Ureter (tissue), 1 donor: ENCODE measurements at regions not wholly inside any gene's neighbourhood (a gene's known extent, or its start where the extent isn't known, plus 50 kb on each side); places are given as distances from the start of the nearest gene placed in this dataset.

Experiments
- DNase-seq: peaks from one replicate; pipeline ENCODE4 v3.0.0-alpha.2; 2020; ENCODE audit warnings: low spot score
- donor health status: DM: yes; HTN: yes; CAD: no.

DNA sequence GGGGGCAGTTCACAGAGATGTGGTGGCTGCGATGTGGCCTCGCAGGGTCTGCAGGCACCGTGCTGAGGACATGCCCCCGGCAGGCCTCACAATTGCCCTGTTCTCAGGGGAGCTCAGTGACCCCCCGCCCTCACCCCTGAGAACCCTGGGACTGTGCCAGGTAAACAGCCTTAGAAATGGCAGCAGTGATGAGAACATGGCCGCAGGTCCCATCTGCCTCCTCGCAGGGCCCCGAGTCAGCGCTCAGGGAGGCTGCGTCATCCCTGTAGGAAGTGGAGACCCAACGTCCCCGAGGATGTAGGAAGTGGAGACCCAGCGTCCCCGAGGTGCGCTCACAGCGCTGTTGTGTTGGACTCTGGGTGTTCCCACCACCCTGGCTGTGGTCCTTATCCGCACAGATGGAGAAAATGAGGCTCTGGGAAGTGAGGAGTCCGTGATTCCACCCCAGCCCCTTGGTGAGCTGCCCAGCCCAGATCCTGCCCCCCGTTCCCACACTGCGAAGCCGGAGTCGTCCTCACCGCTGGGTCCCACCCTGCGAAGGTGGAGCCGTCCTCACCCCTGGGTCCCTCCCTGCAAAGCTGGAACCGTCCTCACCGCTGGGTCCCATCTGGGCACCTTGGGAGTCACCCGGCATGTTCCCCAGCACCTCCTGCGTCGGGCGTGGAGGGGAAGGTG, 1086.8 kb downstream of the BRD1 start:
- DNase-seq, result no peak

DNA sequence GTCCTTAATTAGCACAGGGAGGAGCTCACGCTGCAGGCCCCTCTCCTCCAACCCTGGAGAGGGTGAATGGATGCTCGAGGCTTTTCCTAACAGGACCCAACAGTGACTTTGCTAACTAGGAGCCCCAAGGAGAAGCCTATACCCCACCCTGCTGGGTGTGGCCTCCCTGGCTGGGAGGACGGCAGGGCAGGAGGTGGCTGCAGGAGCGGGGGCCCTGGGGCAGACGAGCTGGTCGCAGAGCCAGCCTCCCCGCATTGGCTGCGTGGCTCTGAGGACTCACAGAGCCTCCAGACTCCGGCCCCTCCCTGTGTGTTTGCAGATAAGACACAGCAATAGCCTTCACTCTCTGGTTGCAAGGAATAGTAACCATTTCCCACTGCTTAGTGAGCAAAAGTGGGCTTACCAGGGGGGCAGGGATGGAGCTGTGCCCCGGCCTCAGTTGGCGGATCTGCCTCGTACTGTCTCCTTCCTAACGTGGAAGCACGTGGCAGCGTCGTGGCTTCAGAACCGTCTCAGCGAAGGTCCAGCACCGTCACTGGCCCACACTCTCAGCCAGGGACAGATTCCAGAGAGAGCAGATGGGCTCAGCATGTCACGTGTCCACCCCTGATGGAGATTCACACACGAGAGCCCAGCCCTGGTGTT, 1087.5 kb downstream of the BRD1 start:
- DNase-seq, result no peak

DNA sequence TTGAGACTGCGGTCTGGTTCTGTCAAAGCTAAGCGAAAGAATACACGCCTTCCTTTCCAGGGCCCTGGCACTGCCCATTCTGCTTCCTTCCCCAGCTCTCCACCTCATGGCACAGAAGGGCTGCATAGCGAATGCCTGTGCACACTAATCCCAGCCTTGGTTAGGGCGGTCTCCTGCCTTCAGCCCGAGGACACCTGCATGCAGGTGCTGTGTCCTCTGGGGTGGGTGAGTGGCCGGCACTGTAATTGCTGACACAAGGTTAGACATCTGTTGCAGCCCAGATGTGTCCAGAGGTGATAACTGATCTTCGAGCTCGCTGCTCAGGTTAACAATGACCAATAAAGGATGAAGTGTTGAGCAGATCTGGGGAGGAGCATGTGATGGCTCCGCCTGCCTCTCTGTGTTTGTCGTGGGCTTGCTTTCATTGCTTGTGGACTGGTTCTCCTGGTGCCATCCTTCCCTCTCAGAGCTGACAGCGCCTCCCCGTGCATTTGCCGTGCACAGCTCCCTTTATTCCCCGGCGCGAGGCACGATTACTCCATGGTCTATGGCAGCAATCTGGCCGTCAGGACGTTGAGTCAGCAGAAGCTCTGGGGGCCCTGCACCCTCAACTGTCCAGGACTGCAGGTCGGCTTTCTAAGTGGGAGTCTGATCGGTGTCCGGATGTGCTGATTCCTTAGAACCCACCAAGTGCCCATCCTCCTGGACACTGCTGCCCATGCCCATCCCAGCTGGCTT, 1088.2 kb downstream of the BRD1 start:
- no peak for DNase-seq

DNA sequence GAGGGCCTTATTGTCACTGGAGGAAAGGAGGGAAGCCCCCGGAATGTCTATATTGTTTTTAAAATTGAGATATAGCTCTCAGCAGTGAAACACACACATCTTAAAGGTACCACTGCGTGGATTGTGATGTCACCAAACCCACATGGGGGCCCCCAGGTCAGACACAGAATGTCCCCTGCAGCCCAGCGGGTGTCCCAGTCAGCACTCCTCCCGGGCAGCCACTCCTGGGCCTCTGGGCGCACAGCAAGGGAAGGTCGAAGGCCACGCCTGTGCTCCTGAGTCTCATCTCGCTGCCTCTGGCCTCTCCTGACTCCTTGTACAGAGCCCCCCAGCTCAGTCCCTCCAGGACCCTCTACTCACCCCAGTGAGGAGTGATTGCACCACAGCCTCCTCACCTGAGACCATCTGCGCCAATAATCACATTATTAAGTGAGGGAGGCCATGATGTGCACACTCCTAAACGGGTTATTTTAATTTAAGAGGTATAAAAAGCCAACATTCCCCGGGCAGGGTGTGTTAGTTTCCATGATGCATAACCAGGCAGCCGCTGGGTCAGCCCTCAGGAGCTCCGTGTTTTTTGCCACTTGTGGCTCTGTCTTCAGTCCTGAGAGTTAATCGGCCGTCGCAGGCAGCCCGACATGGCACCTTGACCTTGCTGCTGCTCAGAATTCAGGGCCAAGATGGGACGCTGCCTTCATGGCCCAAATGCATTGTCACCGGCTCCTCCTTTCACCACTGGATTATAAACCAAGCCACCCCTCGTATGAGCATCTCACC, 1089.3 kb downstream of the BRD1 start:
- DNase-seq, result no peak

DNA sequence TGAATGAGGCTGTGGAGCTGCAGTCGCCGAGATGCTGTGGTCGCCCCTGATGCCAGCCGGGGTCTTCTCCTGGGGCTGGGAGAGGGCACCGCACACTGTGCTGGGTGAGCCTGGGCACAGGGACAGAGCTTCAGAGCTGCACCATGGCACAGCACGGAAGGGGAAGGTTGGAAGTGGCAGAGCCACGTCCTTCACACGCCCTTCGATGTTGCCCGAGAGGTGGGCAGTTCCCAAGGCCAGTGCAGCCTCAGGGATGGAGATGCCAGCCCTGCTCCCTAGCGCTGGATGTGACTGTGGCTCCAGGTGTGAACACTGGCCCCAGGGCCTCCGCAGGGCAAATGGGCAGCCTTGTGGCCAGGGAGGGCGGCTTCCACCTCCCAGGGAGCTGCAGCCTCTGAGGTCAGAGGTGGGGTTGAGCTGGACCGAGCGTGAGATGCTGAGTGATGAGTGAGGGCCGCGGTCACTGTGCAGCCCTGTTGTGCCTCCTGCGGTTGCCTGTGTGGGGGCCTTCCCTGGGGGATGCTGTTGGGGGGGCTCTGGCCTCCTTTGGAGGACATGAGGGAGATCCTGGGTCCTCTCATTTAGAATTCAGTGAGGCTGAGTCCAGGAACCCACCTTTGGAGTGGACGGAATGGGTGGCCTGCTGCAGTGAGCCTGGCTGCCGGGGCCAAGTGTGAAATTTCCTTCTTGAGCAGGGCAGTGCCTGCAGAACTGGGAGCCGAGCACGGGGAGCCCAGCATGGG, 1090.0 kb downstream of the BRD1 start:
- DNase-seq, result no peak

DNA sequence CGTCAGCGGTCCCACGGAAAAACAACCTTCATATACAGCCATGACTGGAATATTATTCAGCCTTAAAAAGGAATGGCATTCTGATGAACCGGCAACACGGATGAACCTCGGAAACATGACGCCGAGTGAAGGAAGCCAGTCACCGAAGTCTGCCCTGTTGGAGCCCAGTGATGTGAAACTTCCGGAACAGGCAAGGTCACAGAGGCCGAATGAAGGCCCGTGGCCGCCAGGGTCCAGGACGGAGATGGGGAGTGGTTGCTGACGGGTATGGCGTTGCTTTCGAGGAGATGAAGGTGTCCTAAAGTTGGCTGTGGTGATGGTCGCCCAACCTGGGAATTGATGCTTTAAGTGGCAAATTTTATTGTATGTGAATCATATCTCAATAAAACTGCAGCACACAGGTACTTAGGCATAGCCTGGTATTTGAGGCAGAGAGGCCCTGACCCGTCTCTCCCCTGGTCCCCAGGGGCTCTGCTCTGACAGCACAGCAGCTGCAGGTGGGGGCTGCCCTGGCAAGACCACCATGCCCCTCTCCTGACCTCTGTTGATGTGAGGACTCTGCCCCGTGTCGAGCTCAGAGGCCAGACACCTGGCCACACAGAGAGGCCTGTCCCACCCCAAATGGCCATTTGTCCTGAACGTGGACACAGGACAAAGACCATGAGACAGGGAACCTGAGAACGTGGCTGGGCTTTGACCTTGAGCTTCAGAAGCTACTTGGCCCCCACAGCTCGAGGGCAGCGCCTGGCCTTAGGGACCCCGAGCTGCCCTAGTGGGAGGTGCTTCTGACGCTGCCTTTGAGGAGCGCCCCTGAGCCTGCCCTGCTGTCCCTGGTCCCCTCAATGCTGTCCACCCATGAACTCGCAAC, 1090.8 kb downstream of the BRD1 start:
- no peak for DNase-seq

DNA sequence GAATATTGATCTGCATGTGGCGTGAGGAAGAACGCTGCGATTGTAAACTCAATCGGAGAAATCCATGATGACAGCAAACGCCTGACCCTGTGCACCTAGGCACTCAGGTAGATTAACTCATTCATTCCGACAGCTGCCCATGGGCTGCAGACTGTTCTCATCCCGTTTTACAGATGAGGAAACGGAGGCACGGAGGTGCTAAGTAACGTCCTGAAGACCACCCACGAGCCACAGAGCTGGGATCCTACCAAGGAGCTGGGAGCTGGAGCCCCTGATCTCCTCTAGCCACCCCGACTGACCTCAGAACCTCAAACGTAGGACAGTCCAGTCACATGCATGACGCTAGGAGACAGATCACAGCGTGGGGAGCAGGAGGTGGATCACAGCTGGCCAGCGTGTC, 1092.7 kb downstream of the BRD1 start:
- DNase-seq, result no peak

DNA sequence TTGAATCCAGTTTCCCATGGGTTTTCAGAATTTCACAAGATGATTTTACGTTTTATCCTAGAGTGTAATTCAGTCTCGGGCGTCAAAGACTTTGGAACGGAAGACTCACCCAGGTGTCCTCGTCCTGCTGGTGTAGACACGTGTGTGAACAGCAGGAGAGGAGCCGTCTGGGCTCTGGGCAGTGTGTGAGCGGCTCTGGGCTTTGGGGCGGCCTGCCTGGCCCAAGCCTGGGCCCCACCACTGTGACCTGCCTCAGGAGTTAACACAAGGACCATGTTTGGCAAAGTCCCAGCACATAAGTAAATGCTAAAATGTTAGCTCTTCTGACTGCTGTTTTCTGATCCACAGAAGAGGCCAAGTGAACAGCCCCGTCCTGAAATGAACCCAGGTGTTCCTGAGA, 1093.3 kb downstream of the BRD1 start:
- DNase-seq, result no peak

DNA sequence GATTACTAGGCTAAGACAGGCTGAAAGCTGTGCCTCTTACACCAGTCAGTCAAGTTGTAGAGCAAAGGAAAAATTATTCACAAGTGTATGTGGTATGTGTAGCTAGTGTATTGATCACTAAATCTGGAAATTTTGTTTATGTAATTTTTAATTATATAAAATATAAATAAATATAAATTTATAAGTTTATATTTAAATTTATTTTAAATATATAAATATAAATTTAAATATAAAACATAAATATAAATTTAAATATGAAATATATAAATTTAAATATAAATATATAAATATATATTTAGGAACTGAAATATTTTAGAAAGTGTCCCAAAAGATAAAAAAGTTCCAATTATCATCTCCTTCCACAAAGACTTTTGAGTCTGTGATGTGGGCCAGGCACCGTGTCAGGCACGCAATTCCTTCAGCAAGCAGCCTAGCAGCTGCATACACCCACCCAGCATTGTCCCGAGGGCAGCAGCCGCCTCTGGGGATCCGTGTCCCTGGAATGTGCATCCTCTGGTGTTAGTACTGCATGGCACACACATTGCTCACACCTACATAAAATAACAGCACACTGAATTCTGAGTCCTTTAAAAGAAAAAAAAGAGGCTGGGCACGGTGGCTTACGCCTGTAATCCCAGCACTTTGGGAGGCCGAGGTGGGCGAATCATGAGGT, 1098.0 kb downstream of the BRD1 start:
- no peak for DNase-seq

DNA sequence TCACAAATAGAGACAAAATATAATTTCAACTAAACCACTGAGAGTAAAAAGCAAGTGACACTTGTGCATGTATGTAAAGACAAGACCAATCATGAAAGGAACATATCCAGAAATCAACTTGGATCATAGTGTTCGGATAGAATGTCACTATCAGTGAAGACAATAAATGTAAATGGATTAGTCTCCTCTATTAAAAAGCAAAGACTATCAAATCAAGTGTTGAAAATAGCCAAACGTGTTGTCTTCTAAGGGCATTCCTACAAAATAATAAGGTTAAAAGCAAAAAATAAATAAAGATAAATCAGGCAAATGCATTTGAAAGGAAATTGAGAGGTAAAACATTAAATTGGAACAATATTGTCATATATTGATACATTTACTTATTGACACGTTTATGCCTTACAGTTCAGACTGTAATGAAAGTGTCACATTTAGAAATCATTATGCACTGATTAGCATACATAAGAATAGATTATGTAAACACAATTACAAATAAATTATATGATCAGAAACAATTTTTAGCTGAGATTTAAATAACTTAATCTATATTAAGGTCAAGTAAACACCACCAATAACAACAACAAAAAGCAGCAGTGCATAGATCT, 1100.1 kb downstream of the BRD1 start:
- no peak for DNase-seq

DNA sequence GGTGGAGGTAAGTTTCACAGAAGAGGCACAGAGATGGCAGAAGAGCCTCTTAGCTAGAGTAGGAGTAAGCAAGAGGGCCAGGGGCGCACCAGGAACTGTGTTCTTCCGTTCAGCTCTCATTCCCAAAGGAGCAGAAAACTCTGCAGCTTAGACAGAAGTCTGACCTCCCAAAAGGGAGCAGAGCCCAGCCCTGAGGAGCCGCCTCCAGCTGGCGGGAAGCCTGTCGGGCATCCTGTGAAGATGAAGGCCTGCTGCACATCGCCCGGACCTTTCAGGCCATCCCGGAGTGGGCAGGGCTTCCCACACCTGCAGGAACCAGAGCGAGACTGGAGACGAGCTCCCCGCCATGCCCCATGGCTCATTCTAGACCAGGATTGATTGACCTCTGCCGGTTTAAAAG, 1102.8 kb downstream of the BRD1 start:
- no peak for DNase-seq

DNA sequence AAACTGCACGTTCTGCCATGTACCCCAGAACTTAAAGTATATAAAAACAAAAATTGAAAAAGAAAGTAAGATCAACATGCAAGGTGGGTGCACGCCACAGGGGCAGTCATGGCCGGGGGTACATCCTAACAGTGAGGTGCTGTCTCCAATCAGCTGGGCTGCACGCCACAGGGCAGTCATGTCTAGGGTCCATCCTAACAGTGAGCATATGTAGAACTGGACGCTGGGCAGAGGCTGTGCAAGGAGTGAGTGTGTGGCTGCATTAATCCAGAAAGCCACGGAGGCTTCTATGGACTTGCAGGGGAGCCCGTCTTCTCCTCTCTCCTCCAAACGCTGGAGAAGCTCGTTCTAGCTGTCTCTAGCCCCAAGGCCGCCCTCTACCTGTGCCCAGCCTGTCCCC, 1105.0 kb downstream of the BRD1 start:
- DNase-seq, result no peak

DNA sequence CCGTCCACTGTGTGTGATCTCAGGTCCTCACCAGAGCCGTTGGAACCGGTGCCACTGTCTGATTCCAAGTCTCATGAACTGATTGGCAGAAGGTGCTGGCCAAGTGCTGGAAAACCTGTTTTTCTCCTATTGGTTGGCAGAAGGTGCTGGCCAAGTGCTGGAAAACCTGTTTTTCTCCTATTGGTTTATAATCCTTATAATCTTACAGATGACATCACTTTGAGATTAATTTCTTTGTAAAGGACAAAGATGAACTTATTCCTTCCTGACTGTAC, 1106.3 kb downstream of the BRD1 start:
- no peak for DNase-seq

DNA sequence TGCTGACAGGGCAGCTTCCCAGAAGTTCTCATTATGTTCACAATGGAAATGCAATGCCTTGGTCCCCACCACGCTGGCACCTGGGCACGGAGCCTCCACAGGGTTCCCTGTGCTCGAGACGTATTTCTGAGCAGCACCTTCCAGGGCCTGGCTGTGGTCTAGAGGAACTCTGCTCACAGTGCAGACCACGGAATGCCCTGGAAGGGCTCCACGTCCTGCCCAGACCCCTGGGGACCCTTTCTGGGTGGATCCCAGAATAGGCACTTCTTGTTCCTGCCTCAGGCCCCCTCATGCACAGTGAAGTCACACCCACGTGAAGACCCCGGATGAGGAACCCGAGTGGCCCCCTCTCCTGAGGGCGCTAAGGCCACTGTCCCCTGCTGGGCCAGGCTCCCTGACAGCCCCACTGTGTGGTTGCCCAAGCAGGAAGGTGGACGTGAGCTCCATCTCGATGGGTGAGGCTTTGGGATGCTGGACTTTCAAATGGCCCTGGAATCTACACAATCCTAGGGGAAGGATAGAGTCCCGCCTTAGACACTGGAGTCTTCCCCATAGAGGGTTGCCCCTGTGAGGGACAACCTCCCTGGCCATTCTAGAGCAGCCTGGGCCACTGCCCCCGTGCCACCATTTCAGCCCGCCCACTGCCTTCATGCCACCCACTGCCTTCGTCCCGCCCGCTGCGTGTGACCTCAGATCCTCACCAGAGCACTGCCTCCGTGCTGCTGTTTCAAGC, 1106.8 kb downstream of the BRD1 start:
- no peak for DNase-seq

DNA sequence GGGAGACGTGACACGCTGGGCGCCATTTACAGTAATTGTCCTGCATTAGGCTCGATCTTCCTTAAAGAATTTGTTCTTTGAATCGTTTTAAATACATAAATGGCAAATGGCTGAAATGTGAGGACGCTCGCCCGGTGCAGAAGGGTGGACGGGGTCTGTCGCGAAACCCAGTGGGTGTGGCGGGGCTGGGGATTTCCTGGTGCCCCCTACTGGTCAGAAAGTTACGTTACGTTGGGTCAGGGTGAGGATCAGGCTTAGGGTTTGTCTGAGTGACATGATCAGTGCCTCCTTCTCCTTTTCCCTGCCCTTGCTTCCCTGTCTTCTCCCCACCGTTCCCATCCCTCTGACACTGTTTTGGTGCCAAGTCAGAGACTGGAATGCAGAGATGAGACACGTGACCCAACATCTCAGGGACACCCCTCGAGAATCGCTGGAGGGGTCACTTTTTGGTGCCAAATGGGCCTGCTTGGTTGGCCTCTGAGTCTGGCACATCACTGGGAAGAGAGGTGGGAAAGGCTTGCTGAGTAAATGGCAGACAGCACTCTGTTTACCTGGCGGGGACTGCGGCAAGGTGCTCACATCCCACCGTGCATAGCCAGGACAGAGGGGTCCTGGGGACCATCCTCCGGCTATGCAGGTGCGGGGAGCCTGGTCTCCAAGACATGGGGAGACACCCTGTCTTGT, 1107.6 kb downstream of the BRD1 start:
- DNase-seq, result no peak

DNA sequence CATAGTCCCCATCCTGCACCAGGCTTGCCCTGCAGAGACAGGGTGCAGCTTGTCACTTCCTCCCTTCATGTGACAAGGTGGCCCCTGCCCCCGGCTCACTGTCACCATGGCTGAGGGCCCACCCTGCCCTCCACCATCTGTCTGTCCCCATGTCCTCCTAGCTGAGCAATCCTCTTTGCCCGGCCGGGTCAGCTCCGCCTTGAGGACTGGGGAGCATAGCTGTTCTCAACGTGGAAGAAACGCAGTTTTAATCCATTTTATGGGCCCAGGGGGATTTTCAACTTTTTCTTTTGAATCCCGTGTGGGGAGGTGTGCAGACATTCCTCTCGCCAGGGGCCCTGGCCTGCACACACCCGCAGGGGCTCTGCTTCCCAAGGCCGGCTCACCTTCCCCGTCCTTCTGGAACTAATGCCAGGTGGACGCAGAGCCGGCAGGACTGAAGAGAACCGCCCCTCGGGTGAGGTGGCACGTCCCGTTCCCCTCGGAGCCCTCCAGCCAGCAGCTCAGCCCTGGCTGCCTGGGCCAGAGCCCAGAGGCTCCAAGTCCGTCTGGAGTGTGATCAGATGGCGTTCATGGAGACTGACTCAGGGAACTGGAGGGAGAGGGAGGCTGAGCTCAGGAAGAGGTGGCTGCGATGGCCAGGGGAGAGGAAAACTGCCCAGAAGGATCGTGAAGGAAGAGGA, 1108.7 kb downstream of the BRD1 start:
- DNase-seq, result no peak

DNA sequence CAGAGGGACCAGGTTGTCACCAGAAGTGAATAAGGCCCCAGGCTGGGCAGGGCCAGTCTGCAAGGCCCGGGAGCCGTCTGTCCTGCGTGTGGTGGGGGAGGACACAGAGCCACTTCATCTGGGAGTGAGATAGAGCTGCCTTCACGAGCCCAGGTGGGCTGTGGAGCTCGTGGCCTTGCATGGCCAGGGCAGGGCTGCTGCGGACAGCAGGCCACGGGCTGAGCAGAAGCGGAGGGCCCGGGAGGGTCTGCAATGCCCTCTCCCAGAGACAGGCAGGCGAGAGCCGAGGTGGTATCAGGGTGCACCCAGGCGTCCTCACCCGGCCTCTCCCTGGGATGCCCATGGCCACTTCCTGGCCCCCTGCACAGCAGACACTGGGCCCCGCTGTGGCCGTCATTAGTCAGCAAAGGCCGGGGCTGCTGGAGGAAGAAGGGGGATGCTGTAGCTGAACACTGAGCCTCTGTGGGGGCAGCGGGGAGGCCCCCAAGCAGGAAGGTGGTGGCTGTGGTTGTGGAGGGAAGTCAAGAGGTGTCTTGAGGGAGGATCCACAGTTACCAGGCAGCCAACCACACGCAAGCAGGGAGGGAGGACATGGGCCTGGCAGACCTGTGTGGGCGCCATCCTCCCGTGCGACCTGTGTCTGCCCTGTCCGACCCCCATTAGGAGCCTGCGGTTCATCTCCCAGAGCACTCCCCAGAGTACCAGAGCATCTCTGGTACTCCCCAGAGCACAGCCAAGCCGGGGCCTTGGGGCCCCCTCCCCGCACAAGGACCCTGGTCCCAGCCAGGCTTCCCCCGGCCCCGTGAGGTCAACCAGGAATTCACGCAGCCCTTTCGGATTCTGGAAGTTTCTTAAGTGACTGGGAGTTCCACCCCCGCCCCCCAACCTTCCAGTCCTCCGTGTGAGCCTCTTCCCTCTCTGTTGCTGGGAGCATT, 1109.5 kb downstream of the BRD1 start:
- no peak for DNase-seq
